ENCODE measurements at regions not wholly inside any gene's neighbourhood (a gene's known extent, or its start where the extent isn't known, plus 50 kb on each side); places are given as distances from the start of the nearest gene placed in this dataset.
A peak's percentile ranks its signal among the peaks of the same experiment; 100 is the strongest.

GRCh38 chr10:108086502-108086901 lies 922.0 kb upstream of the SORCS1 start (continued):
- TF ChIP-seq CTCF (conservative IDR thresholded peaks at IDR 0.05; ENCODE audit: low read depth in 2 of 2) (no peak), EZH2phosphoT487 (IDR thresholded peaks at IDR 0.05; ENCODE audit: unreplicated experiment) (no peak), ETS1 (IDR thresholded peaks at IDR 0.05) (no peak), ZNF462 (CRISPR knock-in tag; IDR thresholded peaks at IDR 0.05) (no peak), NANOG (IDR thresholded peaks at IDR 0.05; ENCODE audit: borderline replicate concordance) (no peak), JUNB (IDR thresholded peaks at IDR 0.05; ENCODE audit: unreplicated experiment) (no peak)

- H3K9me3 Mint-ChIP-seq = no peaks in the 10 kb centered on the region
- H3K4me1 Mint-ChIP-seq = peaks cover 13% of the 10 kb centered on the region; the same call in 2 of the 3 replicates
- H4K20me1 ChIP-seq (replicated peaks; ENCODE audit: insufficient read depth) = no peaks in the 10 kb centered on the region
- no peaks in the 10 kb centered on the region for H3F3A ChIP-seq (replicated peaks; ENCODE audit: low read depth)
- peaks cover 9% of the 10 kb centered on the region; the same call in 1 of the 2 replicates for H3K4me1 ChIP-seq (ENCODE audit: insufficient read depth)
- H3K36me3 Mint-ChIP-seq (ENCODE audit: low read depth) = no peaks in the 10 kb centered on the region
- no peaks in the 10 kb centered on the region for H3K79me2 ChIP-seq (replicated peaks; ENCODE audit: insufficient read depth)
- DNase-seq (ENCODE audit: low spot score) (no peak), ATAC-seq (no peak)
- no peaks in the 10 kb centered on the region for H3K9me2 ChIP-seq (ENCODE audit: insufficient read depth)
- H3K27me3 Mint-ChIP-seq (ENCODE audit: insufficient read depth, low read depth, poor library complexity) = no peaks in the 10 kb centered on the region
- H3K4me3 ChIP-seq = no peak overlapping the region
- no peak for TF ChIP-seq ETS1 (IDR thresholded peaks at IDR 0.05)
- TF ChIP-seq EZH2 (IDR thresholded peaks at IDR 0.05; ENCODE audit: low read depth, unreplicated experiment) = no peak
- TF ChIP-seq ZNF114 (CRISPR knock-in tag; IDR thresholded peaks at IDR 0.05) = no peak
- TF ChIP-seq CTCF (conservative IDR thresholded peaks at IDR 0.05; ENCODE audit: low read depth in 2 of 2) = no peak
- no peak for TF ChIP-seq JUNB (IDR thresholded peaks at IDR 0.05; ENCODE audit: unreplicated experiment)
- H3K27ac Mint-ChIP-seq = no peak overlapping the region
- H2AFZ ChIP-seq = peak overlapping the region; percentile 29; the same call in 1 of the 2 replicates
- H3K27ac ChIP-seq (ENCODE audit: low read depth) = no peak overlapping the region
- H3K36me3 ChIP-seq (ENCODE audit: insufficient read depth) = no peaks in the 10 kb centered on the region
- H3K4me2 ChIP-seq = no peak overlapping the region
- H3K27me3 ChIP-seq (ENCODE audit: insufficient read depth) = no peaks in the 10 kb centered on the region
- H3K4me3 Mint-ChIP-seq = no peak overlapping the region
These were observed 918.1 kb upstream of the SORCS1 start for GRCh38 chr10:108082596-108082995.

All from GM23338 (cell line).